Peyer's patch (tissue), 4 donors: ENCODE measurements at regions not wholly inside any gene's neighbourhood (a gene's known extent, or its start where the extent isn't known, plus 50 kb on each side); places are given as distances from the start of the nearest gene placed in this dataset.

Experiments
- POLR2A ChIP-seq, 2 donors: fragments of 450-650 bp; IDR thresholded peaks; one replicate each; pipeline ENCODE4 v1.5.1; 2017; ENCODE audit warnings: antibody characterized with exemption in 2 of 2, mild to moderate bottlenecking in 2 of 2, moderate library complexity in 2 of 2
- TF ChIP-seq, protein P1 (sequence below), 6 experiments: fragments of 450-650 bp in 4 of 6; fragments of 200-600 bp in 2 of 6; sonication (generic) in 1 of 6; IDR thresholded peaks; one replicate each; pipeline ENCODE4 v1.5.1; 2017 to 2019; ENCODE audit warnings: antibody characterized with exemption in 6 of 6, mild to moderate bottlenecking in 3 of 6, moderate library complexity in 1 of 6

GRCh38 chr2:211216221-211216620, 659.8 kb downstream of the CPS1 start:
- TF ChIP-seq, protein P1, sequence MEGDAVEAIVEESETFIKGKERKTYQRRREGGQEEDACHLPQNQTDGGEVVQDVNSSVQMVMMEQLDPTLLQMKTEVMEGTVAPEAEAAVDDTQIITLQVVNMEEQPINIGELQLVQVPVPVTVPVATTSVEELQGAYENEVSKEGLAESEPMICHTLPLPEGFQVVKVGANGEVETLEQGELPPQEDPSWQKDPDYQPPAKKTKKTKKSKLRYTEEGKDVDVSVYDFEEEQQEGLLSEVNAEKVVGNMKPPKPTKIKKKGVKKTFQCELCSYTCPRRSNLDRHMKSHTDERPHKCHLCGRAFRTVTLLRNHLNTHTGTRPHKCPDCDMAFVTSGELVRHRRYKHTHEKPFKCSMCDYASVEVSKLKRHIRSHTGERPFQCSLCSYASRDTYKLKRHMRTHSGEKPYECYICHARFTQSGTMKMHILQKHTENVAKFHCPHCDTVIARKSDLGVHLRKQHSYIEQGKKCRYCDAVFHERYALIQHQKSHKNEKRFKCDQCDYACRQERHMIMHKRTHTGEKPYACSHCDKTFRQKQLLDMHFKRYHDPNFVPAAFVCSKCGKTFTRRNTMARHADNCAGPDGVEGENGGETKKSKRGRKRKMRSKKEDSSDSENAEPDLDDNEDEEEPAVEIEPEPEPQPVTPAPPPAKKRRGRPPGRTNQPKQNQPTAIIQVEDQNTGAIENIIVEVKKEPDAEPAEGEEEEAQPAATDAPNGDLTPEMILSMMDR (IDR thresholded peaks at IDR 0.05) = no peak
- TF ChIP-seq POLR2A (IDR thresholded peaks at IDR 0.05) = no peak
